Astrocyte (in vitro differentiated cells and primary cell): ENCODE measurements at regions not wholly inside any gene's neighbourhood (a gene's known extent, or its start where the extent isn't known, plus 50 kb on each side); places are given as distances from the start of the nearest gene placed in this dataset.

Experiments
- DNase-seq: peaks from one replicate; pipeline ENCODE4 v3.0.0-alpha.2; 2010; ENCODE audit warnings: low read depth
- FAIRE-seq: peaks from 2 replicates; lab custom pipeline; 2011; peaks lifted over from hg19 to GRCh38; lab: Jason Lieb, UNC
- H2AFZ ChIP-seq: 2 replicates; pipeline ENCODE4 v1.6.0; 2012; ENCODE audit warnings: low read depth, low read length, inconsistent platforms
- H3K27ac ChIP-seq: 2 replicates; pipeline ENCODE4 v1.5.1; 2011; ENCODE audit warnings: low read depth, low read length, inconsistent platforms
- H3K27me3 ChIP-seq: 2 replicates; pipeline ENCODE4 v1.6.0; 2011; ENCODE audit warnings: low read length, inconsistent platforms; ENCODE audit not compliant: insufficient read depth
- H3K36me3 ChIP-seq: 2 replicates; pipeline ENCODE4 v1.5.1; 2011; ENCODE audit warnings: low read length, inconsistent platforms; ENCODE audit not compliant: insufficient read depth
- H3K4me1 ChIP-seq: 2 replicates; pipeline ENCODE4 v1.5.1; 2011; ENCODE audit warnings: low read length, inconsistent platforms; ENCODE audit not compliant: insufficient read depth
- H3K4me2 ChIP-seq: 2 replicates; pipeline ENCODE4 v1.6.0; 2012; ENCODE audit warnings: low read length, inconsistent platforms
- H3K4me3 ChIP-seq: 2 replicates; pipeline ENCODE4 v1.5.1; 2011; ENCODE audit warnings: low read depth, mild to moderate bottlenecking, low read length, inconsistent platforms; ENCODE audit not compliant: insufficient read depth
- H3K79me2 ChIP-seq: 2 replicates; pipeline ENCODE4 v1.6.0; 2012; ENCODE audit warnings: mild to moderate bottlenecking, low read length, inconsistent platforms; ENCODE audit not compliant: insufficient read depth
- H3K9ac ChIP-seq: 2 replicates; pipeline ENCODE4 v1.6.0; 2012; ENCODE audit warnings: mild to moderate bottlenecking, low read length, inconsistent platforms
- H3K9me3 ChIP-seq: 2 replicates; pipeline ENCODE4 v1.5.1; 2012; ENCODE audit warnings: low read depth, mild to moderate bottlenecking, low read length, inconsistent platforms; ENCODE audit not compliant: insufficient read depth
- H4K20me1 ChIP-seq: 2 replicates; pipeline ENCODE4 v1.6.0; 2012; ENCODE audit warnings: low read length, inconsistent platforms; ENCODE audit not compliant: insufficient read depth
- H3K27ac Mint-ChIP-seq: one replicate; pipeline ENCODE4 v1.8.0; 2021; ENCODE audit warnings: mild to moderate bottlenecking, mixed read lengths; ENCODE audit not compliant: unreplicated experiment
- H3K27me3 Mint-ChIP-seq: one replicate; pipeline ENCODE4 v1.8.0; 2021; ENCODE audit warnings: low read depth, mixed read lengths; ENCODE audit not compliant: unreplicated experiment
- H3K36me3 Mint-ChIP-seq: one replicate; pipeline ENCODE4 v1.8.0; 2021; ENCODE audit warnings: low read depth, mixed read lengths; ENCODE audit not compliant: unreplicated experiment
- H3K4me1 Mint-ChIP-seq: one replicate; pipeline ENCODE4 v1.8.0; 2021; ENCODE audit warnings: low read depth, mixed read lengths; ENCODE audit not compliant: unreplicated experiment
- H3K4me3 Mint-ChIP-seq: one replicate; pipeline ENCODE4 v1.8.0; 2021; ENCODE audit warnings: mild to moderate bottlenecking, moderate library complexity, mixed read lengths; ENCODE audit not compliant: unreplicated experiment
- H3K9me3 Mint-ChIP-seq: one replicate; pipeline ENCODE4 v1.8.0; 2021; ENCODE audit warnings: mild to moderate bottlenecking, mixed read lengths; ENCODE audit not compliant: unreplicated experiment
- CTCF ChIP-seq: IDR thresholded peaks from 2 replicates; pipeline ENCODE4 v1.5.1; 2011; ENCODE audit warnings: low read depth, mild to moderate bottlenecking, inconsistent platforms, low read length, moderate library complexity; ENCODE audit not compliant: insufficient read depth
- EZH2 ChIP-seq: IDR thresholded peaks from 2 replicates; pipeline ENCODE4 v1.6.1; 2012; ENCODE audit warnings: mild to moderate bottlenecking, low read length, inconsistent platforms; ENCODE audit not compliant: insufficient read depth

GRCh38 chr12:92570056-92570753 is 132.6 kb upstream of the PLEKHG7 start:
- Histone ChIP-seq H3K9ac (no peak overlapping the region), H3K4me3 (no peak overlapping the region), H3K4me2 (peak overlapping the region; percentile 7), H3K9me3 (no peaks in the 10 kb centered on the region), H3K36me3 (no peaks in the 10 kb centered on the region), H3K4me1 (no peaks in the 10 kb centered on the region), H3K27me3 (no peaks in the 10 kb centered on the region), H3K79me2 (no peaks in the 10 kb centered on the region), H4K20me1 (no peaks in the 10 kb centered on the region), H3K27ac (no peak overlapping the region), H2AFZ (no peak overlapping the region)
- TF ChIP-seq CTCF (peak; percentile 79), EZH2 (no peak)
- DNase-seq (peak; percentile 55), FAIRE-seq (peak; percentile 78)
- Mint-ChIP-seq H3K27ac (no peak overlapping the region), H3K27me3 (no peaks in the 10 kb centered on the region), H3K36me3 (no peaks in the 10 kb centered on the region), H3K9me3 (peaks cover 2% of the 10 kb centered on the region), H3K4me3 (no peak overlapping the region), H3K4me1 (peaks cover 7% of the 10 kb centered on the region)

- Mint-ChIP-seq H3K27ac (no peak overlapping the region), H3K27me3 (no peaks in the 10 kb centered on the region), H3K4me3 (no peak overlapping the region), H3K4me1 (peaks cover under 1% of the 10 kb centered on the region), H3K36me3 (no peaks in the 10 kb centered on the region), H3K9me3 (peaks cover 2% of the 10 kb centered on the region)
- no peak overlapping the region for H2AFZ ChIP-seq
- no peaks in the 10 kb centered on the region for H4K20me1 ChIP-seq
- H3K4me1 ChIP-seq, result no peaks in the 10 kb centered on the region
- H3K79me2 ChIP-seq, result no peaks in the 10 kb centered on the region
- no peak overlapping the region for H3K4me2 ChIP-seq
- no peak overlapping the region for H3K27ac ChIP-seq
- no peaks in the 10 kb centered on the region for H3K27me3 ChIP-seq
- H3K4me3 ChIP-seq, result no peak overlapping the region
- H3K36me3 ChIP-seq, result no peaks in the 10 kb centered on the region
- no peaks in the 10 kb centered on the region for H3K9me3 ChIP-seq
- DNase-seq, result no peak
- no peak for FAIRE-seq
- no peak for TF ChIP-seq CTCF
- TF ChIP-seq EZH2, result no peak
- H3K9ac ChIP-seq, result no peak overlapping the region
These were observed 134.1 kb upstream of the PLEKHG7 start for GRCh38 chr12:92568691-92569090.

- FAIRE-seq (no peak), DNase-seq (no peak)
- Mint-ChIP-seq H3K36me3 (no peaks in the 10 kb centered on the region), H3K9me3 (no peaks in the 10 kb centered on the region), H3K27me3 (no peaks in the 10 kb centered on the region), H3K27ac (no peak overlapping the region), H3K4me3 (no peak overlapping the region), H3K4me1 (no peaks in the 10 kb centered on the region)
- Histone ChIP-seq H3K27me3 (no peaks in the 10 kb centered on the region), H3K36me3 (no peaks in the 10 kb centered on the region), H3K9me3 (no peaks in the 10 kb centered on the region), H3K4me1 (peaks cover 3% of the 10 kb centered on the region), H4K20me1 (no peaks in the 10 kb centered on the region), H2AFZ (no peak overlapping the region), H3K9ac (no peak overlapping the region), H3K27ac (no peak overlapping the region), H3K4me3 (no peak overlapping the region), H3K4me2 (no peak overlapping the region), H3K79me2 (no peaks in the 10 kb centered on the region)
- TF ChIP-seq CTCF (no peak), EZH2 (no peak)
These were observed 136.3 kb upstream of the PLEKHG7 start for GRCh38 chr12:92566448-92567019.
